C1 segment of cervical spinal cord (tissue), 14 donors: ENCODE measurements at regions not wholly inside any gene's neighbourhood (a gene's known extent, or its start where the extent isn't known, plus 50 kb on each side); places are given as distances from the start of the nearest gene placed in this dataset.

Source experiments
- DNase-seq, 14 donors: peaks; one replicate each; lab custom pipeline; 2025; lab: John Stamatoyannopoulos, UW

DNA sequence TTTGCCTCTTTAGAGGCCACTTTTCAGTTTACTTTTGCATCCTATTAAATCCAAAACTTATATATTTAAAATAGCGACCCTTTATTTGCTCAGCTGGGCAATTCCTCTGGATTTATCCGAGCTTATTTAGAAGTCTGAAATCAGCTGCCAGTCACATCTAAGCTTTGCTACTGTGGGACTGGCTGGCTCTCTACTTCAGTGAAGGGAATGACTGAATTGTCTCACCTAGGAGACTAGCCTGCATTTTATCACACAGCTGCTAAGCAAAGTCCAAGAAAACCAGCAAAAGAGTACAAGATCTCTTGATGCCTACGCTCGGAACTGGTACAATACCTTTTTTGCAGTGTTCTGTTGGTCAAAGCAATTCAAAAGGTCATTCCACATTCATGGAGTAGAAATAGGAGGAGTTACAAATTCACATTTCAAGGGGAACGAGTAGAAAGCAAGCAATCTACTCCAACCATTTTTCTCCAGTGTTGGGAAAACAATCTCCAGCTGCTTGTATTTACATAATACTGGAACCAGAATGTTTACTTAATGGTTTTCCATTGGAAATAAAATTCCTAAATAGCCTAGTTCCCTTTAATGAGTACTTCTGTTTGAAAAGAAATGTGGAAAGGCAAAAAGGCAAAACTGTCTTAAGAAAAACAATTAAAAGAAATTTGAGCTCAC, 160.2 kb downstream of the MAGEB5 start:
- DNase-seq: no peak

DNA sequence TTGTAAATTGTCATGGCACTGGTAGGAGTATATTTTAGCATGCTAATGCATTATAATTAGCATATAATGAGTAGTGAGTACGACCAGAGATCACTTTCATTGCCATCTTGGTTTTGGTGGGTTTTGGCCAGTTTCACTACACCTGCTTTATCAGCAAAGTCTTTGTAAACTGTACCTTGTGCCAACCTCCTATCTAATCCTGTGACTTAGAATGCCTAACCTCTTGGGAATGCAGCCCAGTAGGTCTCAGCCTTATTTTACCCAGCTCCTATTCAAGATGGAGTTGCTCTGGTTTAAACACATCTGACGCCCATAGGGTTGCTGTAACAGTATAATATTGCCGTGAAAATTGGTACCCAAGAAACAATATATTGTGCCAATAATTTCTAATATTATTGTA, 159.4 kb downstream of the MAGEB5 start:
- DNase-seq: no peak

DNA sequence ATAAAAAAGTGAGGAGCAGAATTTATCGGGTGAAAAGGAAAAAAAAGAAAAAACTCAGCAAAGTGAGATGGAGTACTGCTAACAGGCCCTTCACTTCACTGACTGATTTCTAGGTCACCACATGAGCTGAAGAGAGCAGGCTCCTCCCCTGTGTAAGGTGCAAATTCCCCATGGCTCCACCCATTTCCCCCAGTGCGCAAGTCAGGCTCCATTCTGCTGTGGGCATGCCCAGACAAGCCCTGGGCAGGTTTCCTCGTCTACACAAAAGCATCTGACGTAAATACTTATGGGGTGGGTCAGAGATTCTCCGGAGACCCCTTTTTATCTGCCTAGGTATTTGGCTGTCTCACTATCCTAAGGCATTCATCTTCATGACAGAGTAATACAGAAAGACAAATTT, 157.9 kb downstream of the MAGEB5 start:
- no peak for DNase-seq

DNA sequence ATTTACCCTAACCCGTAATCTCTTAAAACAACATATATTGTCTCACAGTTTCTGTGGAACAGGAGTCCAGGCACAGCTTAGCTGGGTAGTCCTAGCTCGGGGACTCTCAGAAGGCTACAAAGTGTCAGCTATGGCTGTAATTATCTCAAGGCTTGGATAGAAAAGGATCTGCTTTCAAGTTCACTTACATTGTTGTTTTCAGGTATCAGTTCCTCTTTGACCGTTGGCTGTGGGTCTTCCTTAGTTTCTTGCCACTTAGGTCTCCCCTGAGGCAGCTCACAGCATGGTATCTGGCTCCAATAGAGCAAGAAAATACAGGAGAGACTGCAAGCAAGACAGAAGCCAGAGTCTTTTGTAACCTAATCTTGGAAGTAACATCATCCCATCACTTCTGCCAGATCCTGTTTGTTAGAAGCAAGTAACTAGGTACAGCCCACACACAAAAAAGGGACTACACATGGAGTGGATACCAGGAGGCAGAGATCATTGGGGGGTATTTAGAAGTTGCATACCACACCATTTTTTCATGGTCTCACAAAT, 137.0 kb downstream of the MAGEB5 start:
- DNase-seq: no peak

DNA sequence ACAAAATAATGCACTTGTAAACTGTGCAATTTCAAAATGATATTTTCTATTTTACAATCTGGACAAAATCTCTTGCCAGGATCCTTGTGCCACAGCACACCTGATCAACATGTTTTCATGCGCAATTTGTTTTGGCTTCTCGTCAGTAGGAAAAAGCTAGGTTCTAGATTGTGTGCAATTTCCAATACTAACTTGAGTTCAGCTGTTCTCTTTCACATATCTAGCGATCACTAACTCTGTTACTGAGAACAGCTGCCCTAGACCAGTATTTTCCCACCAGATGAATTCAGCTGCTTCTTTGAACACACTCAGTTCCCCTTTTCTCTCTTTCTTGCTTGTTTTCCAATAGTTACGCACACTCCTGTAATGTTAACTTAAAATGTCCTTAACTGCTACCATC, 131.2 kb downstream of the MAGEB5 start:
- DNase-seq: no peak

DNA sequence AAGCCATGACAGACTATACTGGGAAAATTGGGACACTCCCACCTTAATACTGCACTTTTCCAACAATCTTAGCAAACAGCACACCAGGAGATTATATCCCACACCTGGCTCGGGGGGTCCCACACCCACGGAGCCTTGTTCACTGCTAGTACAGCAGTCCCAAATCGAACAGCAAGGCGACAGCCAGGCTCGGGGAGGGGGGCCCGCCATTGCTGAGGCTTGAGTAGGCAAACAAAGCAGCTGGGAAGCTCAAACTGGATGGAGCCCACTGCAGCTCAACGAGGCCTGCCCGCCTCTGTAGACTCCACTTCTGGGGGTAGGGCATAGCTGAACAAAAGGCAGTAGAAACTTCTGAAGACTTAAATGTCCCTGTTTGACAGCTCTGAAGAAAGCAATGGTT, 118.3 kb downstream of the MAGEB5 start:
- no peak for DNase-seq

DNA sequence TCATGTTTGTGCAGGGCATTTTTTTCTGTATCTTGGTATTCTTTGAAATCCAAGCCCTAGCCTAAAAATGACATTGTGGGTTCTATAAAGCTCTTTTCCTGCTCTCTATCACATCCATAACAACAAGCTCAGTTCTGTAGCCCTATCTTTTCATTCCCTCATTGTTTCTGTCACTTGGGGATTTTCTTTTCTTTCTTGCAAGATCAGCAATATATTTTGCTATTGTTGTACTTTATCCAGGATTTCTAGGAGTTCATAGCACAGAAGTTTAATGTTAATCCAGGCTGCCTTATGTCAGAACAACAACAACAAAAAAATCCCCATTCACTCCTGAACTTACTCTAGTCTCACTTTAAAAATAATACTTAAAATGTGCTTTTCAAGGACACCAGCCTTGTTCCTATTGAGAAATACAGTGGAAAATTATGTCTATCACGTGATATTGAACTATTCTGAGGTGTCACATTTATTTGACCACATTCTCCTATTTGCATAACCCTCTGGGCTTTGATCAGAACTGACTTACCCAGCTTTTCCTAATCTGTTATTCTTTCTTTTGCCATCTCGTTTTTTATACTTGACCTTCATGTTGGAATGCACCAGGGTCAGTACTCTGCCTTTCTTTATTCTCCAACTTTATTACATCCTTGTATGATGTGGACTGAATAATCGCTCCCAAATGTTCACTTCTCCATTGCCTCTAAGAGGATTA, 112.8 kb downstream of the MAGEB5 start:
- DNase-seq: no peak

DNA sequence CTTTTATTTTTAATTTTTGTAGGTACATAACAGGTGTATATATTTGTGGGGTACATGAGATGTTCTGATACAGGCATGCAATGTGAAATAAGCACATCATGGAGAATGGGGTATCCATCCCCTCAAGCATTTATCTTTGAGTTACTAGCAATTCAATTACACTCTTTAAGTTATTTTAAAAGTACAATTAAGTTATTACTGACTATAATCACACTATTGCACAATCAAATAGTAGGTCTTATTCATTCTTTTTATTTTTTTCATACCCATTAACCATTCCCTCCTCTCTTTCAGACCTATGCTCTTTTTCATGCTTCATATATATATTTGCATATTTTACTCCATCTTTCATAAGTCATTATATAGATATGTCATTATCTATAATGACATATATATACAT, 93.3 kb downstream of the MAGEB5 start:
- no peak for DNase-seq

DNA sequence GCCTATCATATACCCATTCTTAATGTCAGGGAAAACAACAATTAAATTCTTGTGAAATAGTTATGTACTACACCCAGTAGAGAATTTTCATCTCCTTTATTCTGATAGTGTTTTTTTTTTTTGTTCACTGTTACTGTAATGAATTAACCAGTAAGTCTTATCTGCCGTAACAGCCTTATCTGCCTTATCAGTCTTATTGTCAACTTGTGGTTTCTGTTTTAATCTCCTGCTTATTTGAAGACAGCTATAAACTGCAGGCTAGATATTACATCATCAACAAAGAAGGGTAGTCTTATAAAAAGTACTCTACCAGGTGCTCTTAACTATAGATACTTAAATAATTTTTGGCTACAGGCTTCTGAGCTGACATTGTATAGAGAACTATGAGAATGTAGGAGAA, 79.5 kb downstream of the MAGEB5 start:
- no peak for DNase-seq

DNA sequence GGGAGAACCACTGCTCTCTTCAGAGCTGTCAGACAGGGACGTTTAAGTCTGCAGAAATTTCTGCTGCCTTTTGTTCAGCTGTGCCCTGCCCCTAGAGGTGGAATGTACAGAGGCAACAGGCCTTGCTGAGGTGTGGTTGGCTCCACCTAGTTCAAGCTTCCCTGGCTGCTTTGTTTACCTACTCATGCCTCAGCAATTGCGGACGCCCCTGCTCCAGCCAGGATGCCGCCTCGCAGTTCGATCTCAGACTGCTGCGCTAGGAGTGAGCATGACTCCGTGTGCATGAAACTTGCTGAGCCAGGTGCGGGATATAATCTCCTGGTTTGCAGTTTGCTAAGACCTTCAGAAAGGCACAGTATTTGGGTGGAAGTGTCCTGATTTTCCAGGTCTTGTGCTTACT, 70.9 kb downstream of the MAGEB5 start:
- DNase-seq: no peak
